PC-3 (cell line): ENCODE measurements at regions not wholly inside any gene's neighbourhood (a gene's known extent, or its start where the extent isn't known, plus 50 kb on each side); places are given as distances from the start of the nearest gene placed in this dataset.
A peak's percentile ranks its signal among the peaks of the same experiment; 100 is the strongest.

Experiments used
- ATAC-seq: fragments of 200-7000 bp; cut with Tn5 transposase; 2 replicates; pipeline ENCODE4 v1.9.1; 2020; ENCODE audit warnings: mild to moderate bottlenecking, moderate library complexity
- BruUV-seq: library from RNA; stranded (reverse); fragments of 400-500 nt; replicated peaks from 2 replicates; lab custom pipeline; 2021; lab: Mats Ljungman, UMichigan
- CTCF ChIA-PET: fragments of 300-600 bp; sonication (Branson Sonifier 250); formaldehyde crosslinking; loops from one replicate; lab custom pipeline; 2022; ENCODE audit warnings: antibody characterized with exemption; lab: Charles Lee
- POLR2A ChIA-PET: fragments of 300-600 bp; sonication (Branson Sonifier 250); formaldehyde crosslinking; loops from one replicate; lab custom pipeline; 2022; ENCODE audit warnings: antibody characterized with exemption; ENCODE audit not compliant: unreplicated experiment; lab: Charles Lee
- DNase-seq: peaks from one replicate; pipeline ENCODE4 v3.0.0-alpha.2; 2015
- H2AFZ ChIP-seq: fragments of 300-600 bp; sonication (generic); 2 replicates; pipeline ENCODE4 v1.6.0; 2016; ENCODE audit warnings: antibody characterized with exemption, low read length
- H3F3A ChIP-seq: fragments of 300-600 bp; sonication (generic); one replicate; pipeline ENCODE4 v1.6.0; 2017; ENCODE audit warnings: antibody characterized with exemption, low read length, control low read depth, mild to moderate bottlenecking; ENCODE audit not compliant: unreplicated experiment
- H3K27ac ChIP-seq: fragments of 300-600 bp; sonication (generic); 2 replicates; pipeline ENCODE4 v1.5.1; 2016; ENCODE audit warnings: mild to moderate bottlenecking, low read length
- H3K27me3 ChIP-seq: fragments of 300-600 bp; sonication (generic); 2 replicates; pipeline ENCODE4 v1.6.1; 2016; ENCODE audit warnings: low read length, mixed read lengths
- H3K36me3 ChIP-seq: fragments of 300-600 bp; sonication (generic); 2 replicates; pipeline ENCODE4 v1.6.1; 2016; ENCODE audit warnings: low read depth, mixed run types, low read length, mixed read lengths
- H3K4me1 ChIP-seq: fragments of 300-600 bp; sonication (generic); 2 replicates; pipeline ENCODE4 v1.5.1; 2016; ENCODE audit warnings: low read length; ENCODE audit not compliant: insufficient read depth
- H3K4me2 ChIP-seq: fragments of 300-600 bp; sonication (generic); 2 replicates; pipeline ENCODE4 v1.6.0; 2016; ENCODE audit warnings: low read length
- H3K4me3 ChIP-seq: fragments of 300-600 bp; sonication (generic); 2 replicates; pipeline ENCODE4 v1.5.1; 2016; ENCODE audit warnings: mild to moderate bottlenecking, low read length, mixed read lengths
- H3K79me2 ChIP-seq: fragments of 300-600 bp; sonication (generic); 2 replicates; pipeline ENCODE4 v1.6.1; 2017; ENCODE audit warnings: low read length, mixed read lengths
- H3K9ac ChIP-seq: fragments of 300-600 bp; sonication (generic); 2 replicates; pipeline ENCODE4 v1.6.0; 2016; ENCODE audit warnings: mild to moderate bottlenecking, low read length
- H3K9me2 ChIP-seq: fragments of 300-600 bp; sonication (generic); replicated peaks from 2 replicates; pipeline ENCODE4 v1.6.1; 2016; ENCODE audit warnings: mixed run types, low read length, mixed read lengths
- H3K9me3 ChIP-seq: fragments of 300-600 bp; sonication (generic); 2 replicates; pipeline ENCODE4 v1.6.1; 2016; ENCODE audit warnings: low read length, mixed read lengths
- H4K20me1 ChIP-seq: fragments of 300-600 bp; sonication (generic); 2 replicates; pipeline ENCODE4 v1.6.1; 2016; ENCODE audit warnings: low read length, mixed read lengths
- EZH2 ChIP-seq: fragments of 300-600 bp; sonication (generic); IDR thresholded peaks from one replicate; pipeline ENCODE4 v1.6.1; 2017; ENCODE audit warnings: antibody characterized with exemption, mild to moderate bottlenecking, low read length; ENCODE audit not compliant: unreplicated experiment
- EZH2phosphoT487 ChIP-seq: fragments of 300-600 bp; sonication (generic); IDR thresholded peaks from 2 replicates; pipeline ENCODE4 v1.6.1; 2018; ENCODE audit warnings: mild to moderate bottlenecking, antibody characterized with exemption, low read length, borderline replicate concordance
- intact Hi-C: fragments of 100-400 bp; cut with micrococcal nuclease; formaldehyde crosslinking; loops from 2 replicates; pipeline ENCODE4 v1.9.0; 2023
- TF ChIP-seq, protein P1 (sequence below): fragments of 300-600 bp; sonication (generic); conservative IDR thresholded peaks from 2 replicates; pipeline ENCODE4 v1.5.1; 2017; ENCODE audit warnings: antibody characterized with exemption, low read depth, mild to moderate bottlenecking, low read length

DNA sequence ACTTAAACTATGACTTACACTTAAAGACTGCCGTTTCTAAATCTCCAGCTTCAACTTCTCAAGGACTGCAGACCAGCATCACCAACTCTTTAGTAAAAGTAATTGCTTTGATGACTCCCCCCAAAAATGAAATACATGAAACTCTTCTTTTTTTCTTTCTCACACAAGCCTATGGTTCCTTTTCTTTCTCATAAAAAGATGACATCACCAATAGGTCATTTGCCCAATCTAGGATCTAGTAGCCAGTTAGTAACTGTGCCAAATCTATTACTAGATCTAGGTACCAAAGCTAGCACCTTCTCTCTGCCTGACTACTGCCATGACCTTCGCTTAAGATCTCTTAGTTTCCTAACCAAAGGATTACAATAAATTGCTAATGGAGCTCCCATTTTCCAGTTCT lies 1266.0 kb upstream of the ADGRL4 start:
- H3K36me3 ChIP-seq, result no peaks in the 10 kb centered on the region
- H3K4me3 ChIP-seq, result no peak overlapping the region
- intact Hi-C loops, result no loop called here
- no peak overlapping the region for H3K9ac ChIP-seq
- H3K27me3 ChIP-seq, result no peaks in the 10 kb centered on the region
- no peak overlapping the region for H2AFZ ChIP-seq
- POLR2A ChIA-PET, result no interaction called here
- no peaks in the 10 kb centered on the region for H4K20me1 ChIP-seq
- CTCF ChIA-PET, result no interaction called here
- no peaks in the 10 kb centered on the region for H3K4me1 ChIP-seq
- H3K9me2 ChIP-seq, result no peaks in the 10 kb centered on the region
- no peaks in the 10 kb centered on the region for H3K9me3 ChIP-seq
- H3K27ac ChIP-seq, result no peak overlapping the region
- no peak for ATAC-seq
- no peaks in the 10 kb centered on the region for H3F3A ChIP-seq
- H3K4me2 ChIP-seq, result no peak overlapping the region
- DNase-seq, result no peak
- no TSS peak for BruUV-seq
- no peaks in the 10 kb centered on the region for H3K79me2 ChIP-seq
- no peak for TF ChIP-seq EZH2phosphoT487
- TF ChIP-seq EZH2, result no peak
- TF ChIP-seq, protein P1, sequence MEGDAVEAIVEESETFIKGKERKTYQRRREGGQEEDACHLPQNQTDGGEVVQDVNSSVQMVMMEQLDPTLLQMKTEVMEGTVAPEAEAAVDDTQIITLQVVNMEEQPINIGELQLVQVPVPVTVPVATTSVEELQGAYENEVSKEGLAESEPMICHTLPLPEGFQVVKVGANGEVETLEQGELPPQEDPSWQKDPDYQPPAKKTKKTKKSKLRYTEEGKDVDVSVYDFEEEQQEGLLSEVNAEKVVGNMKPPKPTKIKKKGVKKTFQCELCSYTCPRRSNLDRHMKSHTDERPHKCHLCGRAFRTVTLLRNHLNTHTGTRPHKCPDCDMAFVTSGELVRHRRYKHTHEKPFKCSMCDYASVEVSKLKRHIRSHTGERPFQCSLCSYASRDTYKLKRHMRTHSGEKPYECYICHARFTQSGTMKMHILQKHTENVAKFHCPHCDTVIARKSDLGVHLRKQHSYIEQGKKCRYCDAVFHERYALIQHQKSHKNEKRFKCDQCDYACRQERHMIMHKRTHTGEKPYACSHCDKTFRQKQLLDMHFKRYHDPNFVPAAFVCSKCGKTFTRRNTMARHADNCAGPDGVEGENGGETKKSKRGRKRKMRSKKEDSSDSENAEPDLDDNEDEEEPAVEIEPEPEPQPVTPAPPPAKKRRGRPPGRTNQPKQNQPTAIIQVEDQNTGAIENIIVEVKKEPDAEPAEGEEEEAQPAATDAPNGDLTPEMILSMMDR, result no peak

DNA sequence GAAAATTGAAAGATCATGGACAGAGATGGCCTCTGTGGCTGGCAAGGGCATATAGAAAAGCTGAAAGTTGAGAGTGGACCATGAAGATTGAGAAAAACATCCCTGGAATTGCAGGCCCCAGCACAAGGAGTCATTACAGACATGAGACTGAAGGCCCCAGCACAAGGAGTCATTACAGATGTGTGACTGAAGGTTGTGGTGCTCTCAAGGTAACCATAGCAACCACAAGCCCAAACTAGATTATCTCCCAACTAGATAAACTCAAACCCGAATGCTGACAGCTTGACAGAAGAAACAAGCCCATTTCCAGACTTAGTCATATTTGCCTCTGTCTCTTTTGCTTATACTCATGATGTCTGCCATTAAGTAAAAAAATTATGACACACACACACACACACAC lies 1252.1 kb upstream of the ADGRL4 start:
- no peaks in the 10 kb centered on the region for H3K36me3 ChIP-seq
- no TSS peak for BruUV-seq
- H3K9me3 ChIP-seq, result no peaks in the 10 kb centered on the region
- H3F3A ChIP-seq, result no peaks in the 10 kb centered on the region
- H3K4me2 ChIP-seq, result no peak overlapping the region
- no peaks in the 10 kb centered on the region for H3K27me3 ChIP-seq
- no peak overlapping the region for H3K27ac ChIP-seq
- no peaks in the 10 kb centered on the region for H3K9me2 ChIP-seq
- TF ChIP-seq EZH2phosphoT487, result no peak
- TF ChIP-seq EZH2, result no peak
- TF ChIP-seq, protein P1, result no peak
- CTCF ChIA-PET, result no interaction called here
- no peaks in the 10 kb centered on the region for H3K79me2 ChIP-seq
- ATAC-seq, result no peak
- no peaks in the 10 kb centered on the region for H3K4me1 ChIP-seq
- intact Hi-C loops, result no loop called here
- no peak overlapping the region for H3K9ac ChIP-seq
- no peaks in the 10 kb centered on the region for H4K20me1 ChIP-seq
- no peak overlapping the region for H3K4me3 ChIP-seq
- no peak overlapping the region for H2AFZ ChIP-seq
- no peak for DNase-seq
- POLR2A ChIA-PET, result no interaction called here

DNA sequence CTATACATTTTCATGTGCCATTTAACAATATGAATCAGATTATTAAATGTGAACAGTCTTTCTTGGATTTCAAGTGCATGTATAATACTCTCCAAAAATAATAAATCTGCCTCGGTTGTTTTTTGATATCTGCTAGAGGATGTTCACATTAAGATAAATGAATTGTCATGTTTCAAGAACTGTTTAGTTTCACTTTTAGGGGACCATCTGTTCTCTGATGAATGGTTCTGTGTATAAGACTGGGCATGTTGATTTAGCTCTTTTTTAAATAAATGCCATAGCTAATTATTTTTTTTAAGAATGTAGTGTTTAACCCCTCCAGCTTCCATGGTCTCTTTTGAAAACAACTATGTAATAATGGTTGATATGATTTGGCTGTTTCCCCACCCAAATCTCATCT lies 1245.1 kb upstream of the ADGRL4 start:
- Histone ChIP-seq H2AFZ (no peak overlapping the region), H3K9ac (no peak overlapping the region), H3K27ac (0 out of 2 replicates have a peak overlapping the region, but pooled peaks have one; percentile 43), H4K20me1 (no peaks in the 10 kb centered on the region), H3F3A (no peaks in the 10 kb centered on the region), H3K4me2 (0 out of 2 replicates have a peak overlapping the region, but pooled peaks have one; percentile 0), H3K9me3 (no peaks in the 10 kb centered on the region), H3K27me3 (no peaks in the 10 kb centered on the region), H3K79me2 (no peaks in the 10 kb centered on the region), H3K4me3 (no peak overlapping the region), H3K4me1 (peaks cover 10% of the 10 kb centered on the region; the same call in 1 of the 2 replicates), H3K36me3 (no peaks in the 10 kb centered on the region), H3K9me2 (no peaks in the 10 kb centered on the region)
- ATAC-seq (no peak), DNase-seq (no peak)
- ChIA-PET POLR2A (no interaction called here), CTCF (no interaction called here)
- TF ChIP-seq EZH2 (no peak), EZH2phosphoT487 (no peak)
- TF ChIP-seq, protein P1, result no peak
- intact Hi-C loops, result no loop called here
- no TSS peak for BruUV-seq
